LNCAP (cell line): ENCODE measurements at regions not wholly inside any gene's neighbourhood (a gene's known extent, or its start where the extent isn't known, plus 50 kb on each side); places are given as distances from the start of the nearest gene placed in this dataset.

Experiments
- TF ChIP-seq, protein P1 (sequence below): fragments of 450-650 bp; IDR thresholded peaks from 2 replicates; pipeline ENCODE4 v1.5.1; 2017; ENCODE audit warnings: mild to moderate bottlenecking

DNA sequence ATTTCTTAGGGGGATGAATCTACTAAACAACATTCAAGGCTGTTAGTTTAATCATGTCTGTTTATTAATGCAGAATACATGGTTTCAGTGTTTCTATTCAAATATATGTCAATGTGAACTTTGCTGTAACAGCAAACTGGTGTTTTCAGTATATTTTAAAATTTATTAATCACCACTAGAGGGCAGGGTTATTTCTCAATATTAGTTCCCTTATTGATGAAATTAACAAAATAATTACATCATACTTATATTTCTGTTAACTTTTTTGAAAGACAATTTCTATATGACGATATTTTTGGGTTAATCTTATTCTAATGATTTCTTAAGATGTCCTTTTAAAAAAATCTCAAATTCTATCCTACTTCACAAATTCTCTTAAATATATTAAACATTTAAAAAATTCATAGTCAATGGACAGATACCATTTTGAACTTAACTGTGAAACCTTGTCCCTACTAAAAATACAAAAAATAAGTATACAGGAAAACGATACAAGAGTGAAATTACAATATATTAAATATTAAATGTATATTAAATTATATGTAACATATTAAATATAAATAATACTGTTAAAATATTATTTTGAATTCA, 1034.1 kb upstream of the PRMT6 start:
- TF ChIP-seq, protein P1, sequence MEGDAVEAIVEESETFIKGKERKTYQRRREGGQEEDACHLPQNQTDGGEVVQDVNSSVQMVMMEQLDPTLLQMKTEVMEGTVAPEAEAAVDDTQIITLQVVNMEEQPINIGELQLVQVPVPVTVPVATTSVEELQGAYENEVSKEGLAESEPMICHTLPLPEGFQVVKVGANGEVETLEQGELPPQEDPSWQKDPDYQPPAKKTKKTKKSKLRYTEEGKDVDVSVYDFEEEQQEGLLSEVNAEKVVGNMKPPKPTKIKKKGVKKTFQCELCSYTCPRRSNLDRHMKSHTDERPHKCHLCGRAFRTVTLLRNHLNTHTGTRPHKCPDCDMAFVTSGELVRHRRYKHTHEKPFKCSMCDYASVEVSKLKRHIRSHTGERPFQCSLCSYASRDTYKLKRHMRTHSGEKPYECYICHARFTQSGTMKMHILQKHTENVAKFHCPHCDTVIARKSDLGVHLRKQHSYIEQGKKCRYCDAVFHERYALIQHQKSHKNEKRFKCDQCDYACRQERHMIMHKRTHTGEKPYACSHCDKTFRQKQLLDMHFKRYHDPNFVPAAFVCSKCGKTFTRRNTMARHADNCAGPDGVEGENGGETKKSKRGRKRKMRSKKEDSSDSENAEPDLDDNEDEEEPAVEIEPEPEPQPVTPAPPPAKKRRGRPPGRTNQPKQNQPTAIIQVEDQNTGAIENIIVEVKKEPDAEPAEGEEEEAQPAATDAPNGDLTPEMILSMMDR, result peak; percentile 54

DNA sequence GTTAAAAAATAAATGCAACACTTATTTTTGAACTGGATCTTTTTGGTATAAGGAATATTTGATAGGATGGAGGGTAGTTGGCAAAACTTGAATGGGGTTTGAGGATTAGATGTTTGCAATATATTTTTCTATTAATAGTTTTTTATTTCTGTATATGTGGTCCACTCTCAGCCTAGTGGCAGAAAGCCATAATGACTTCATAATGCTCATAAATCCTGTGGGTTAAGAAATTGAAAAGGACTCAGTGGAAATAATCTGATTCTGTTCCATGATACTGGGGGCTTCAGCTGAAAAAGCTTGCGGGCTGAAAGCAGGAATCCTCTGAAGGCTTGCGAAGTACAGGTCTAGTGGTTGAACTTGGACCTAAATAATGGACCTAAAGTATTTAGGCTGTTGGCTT, 1028.6 kb upstream of the PRMT6 start:
- TF ChIP-seq, protein P1, result no peak

DNA sequence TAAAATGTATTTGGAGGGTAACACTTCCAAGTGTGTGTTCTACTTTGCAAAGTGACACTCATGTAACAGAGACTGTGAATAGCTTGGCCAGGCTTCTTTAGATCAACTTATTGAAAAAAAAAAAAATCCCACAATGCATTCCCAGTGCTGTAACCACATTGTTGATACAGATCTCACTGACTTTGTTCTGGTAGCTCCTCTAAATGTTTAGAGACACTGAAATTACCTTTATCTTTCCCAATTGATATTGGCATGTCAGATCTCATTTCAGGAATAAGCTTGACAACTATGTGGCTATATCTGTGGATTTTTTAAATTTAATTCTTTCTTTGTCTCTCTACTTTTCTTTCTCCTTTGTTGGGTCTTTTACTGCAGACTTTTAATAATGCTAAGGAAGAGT, 1018.9 kb upstream of the PRMT6 start:
- TF ChIP-seq, protein P1, result no peak

DNA sequence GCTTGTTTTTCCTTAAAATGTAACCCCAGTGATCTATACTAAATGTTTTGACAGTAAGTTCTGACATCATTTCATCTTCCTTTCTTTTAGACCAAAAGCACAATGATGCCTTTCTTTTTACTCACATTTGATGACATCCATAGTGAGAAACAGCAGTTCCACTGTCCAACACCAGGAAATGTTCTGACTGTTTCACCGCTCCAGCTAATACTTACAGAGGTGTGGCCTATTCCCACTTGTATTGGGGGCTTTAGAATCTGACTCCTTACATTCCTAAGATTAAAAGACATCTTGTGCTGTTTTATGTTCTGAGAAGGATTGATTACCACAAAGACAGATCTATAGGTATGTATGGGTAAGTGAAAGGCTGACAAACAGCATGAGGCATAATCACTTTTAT, 1018.2 kb upstream of the PRMT6 start:
- TF ChIP-seq, protein P1, result no peak

DNA sequence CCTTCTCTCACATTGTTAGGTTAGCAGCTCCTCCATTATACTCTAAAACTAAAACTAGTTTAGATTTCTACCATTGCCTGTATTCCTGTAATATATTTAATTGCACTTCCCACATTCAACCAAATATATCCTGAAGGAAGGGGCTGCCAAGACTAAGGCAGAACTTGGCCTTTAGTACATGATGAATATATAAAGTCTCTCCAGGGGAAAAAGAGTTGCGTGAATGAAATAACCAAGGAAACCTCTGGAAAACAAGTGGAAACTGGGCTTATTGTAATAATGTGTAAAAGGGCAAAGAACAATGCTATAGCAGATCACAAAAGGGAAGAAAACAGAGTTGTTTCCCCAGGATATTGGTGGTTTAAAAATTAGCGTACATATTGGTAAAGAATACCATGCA, 1012.5 kb upstream of the PRMT6 start:
- TF ChIP-seq, protein P1, result no peak

DNA sequence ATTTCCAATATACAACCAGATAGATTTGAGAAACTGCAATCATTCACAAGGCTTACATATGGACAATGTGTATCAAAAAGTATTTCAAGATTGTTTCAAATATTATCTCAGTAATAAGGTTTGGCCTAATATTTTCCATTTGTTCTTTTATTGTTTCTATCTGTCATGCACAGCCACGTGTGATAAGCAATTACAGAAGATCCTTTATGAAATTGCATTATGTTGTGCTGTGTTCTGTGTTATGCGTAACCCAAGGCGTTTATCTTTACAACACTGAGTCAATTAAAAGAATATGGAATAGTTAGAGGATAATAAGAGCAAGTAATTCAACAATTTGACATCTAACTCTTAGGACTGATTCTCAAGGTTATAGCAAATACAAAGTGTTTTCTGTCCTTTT, 1009.3 kb upstream of the PRMT6 start:
- TF ChIP-seq, protein P1, result no peak

DNA sequence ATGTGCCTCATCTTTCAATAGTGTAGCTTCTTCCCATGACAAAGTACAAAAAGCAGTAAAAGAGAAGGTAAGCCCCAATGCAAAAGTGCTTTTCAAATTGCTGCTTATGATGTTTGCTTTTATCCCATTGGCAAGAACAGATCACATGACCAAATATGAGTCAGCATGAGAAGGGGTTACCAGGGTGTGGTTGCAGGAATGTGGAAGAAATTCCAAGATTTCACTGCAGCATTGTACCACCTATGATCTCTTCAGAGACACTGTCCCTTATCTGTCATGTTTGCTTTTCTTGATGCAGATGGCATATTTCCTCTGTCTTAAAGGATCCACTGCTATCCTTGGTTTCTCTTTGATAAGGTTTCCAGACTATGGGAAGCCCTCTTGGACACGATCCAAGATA, 1006.9 kb upstream of the PRMT6 start:
- TF ChIP-seq, protein P1, result no peak

DNA sequence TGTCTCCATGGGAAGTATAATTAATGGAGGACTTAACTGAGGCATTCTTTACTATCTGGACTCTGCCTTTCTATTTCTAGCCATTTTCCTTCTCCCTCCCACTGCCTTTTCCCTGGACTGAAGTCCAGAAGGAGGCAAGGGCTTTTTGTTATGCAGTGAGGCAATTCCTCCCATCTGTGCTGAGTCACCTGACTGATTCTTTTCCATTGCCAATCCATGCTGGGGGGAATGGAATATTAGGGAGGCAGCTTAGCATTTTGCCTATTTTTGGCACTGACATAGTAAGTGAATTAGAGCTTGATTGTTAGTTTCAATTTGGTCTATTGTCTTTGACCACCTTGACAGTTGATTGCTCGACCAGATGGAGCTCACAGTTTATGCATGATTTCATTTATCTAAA, 1000.6 kb upstream of the PRMT6 start:
- TF ChIP-seq, protein P1, result no peak
